H9 (cell line): ENCODE measurements at regions not wholly inside any gene's neighbourhood (a gene's known extent, or its start where the extent isn't known, plus 50 kb on each side); places are given as distances from the start of the nearest gene placed in this dataset.

ENCODE experiments used
- DNase-seq: peaks from one replicate; pipeline ENCODE4 v3.0.0-alpha.2; 2017
- H2AFZ ChIP-seq: one replicate; pipeline ENCODE4 v1.6.1; 2013; ENCODE audit warnings: mild to moderate bottlenecking, low read length, control low read depth, moderate library complexity
- H2AK5ac ChIP-seq: 2 replicates; pipeline ENCODE4 v1.6.1; 2013; ENCODE audit warnings: low read length, control low read depth, mixed read lengths; ENCODE audit not compliant: insufficient read length
- H2BK120ac ChIP-seq: one replicate; pipeline ENCODE4 v1.6.1; 2013; ENCODE audit warnings: low read depth, mild to moderate bottlenecking, low read length, control low read depth, inconsistent platforms; ENCODE audit not compliant: poor library complexity, severe bottlenecking
- H2BK12ac ChIP-seq: 2 replicates; pipeline ENCODE4 v1.6.1; 2013; ENCODE audit warnings: low read length, control low read depth, mixed read lengths, low read depth; ENCODE audit not compliant: insufficient read length
- H2BK15ac ChIP-seq: 2 replicates; pipeline ENCODE4 v1.6.1; 2013; ENCODE audit warnings: low read depth, low read length, control low read depth
- H2BK20ac ChIP-seq: one replicate; pipeline ENCODE4 v1.6.1; 2013; ENCODE audit warnings: low read depth, mild to moderate bottlenecking, low read length, control low read depth, inconsistent platforms; ENCODE audit not compliant: poor library complexity, severe bottlenecking
- H2BK5ac ChIP-seq: 2 replicates; pipeline ENCODE4 v1.6.1; 2013; ENCODE audit warnings: low read length, control low read depth, mixed read lengths; ENCODE audit not compliant: insufficient read length
- H3K14ac ChIP-seq: 2 replicates; pipeline ENCODE4 v1.6.1; 2013; ENCODE audit warnings: low read length, control low read depth; ENCODE audit not compliant: insufficient read depth
- H3K18ac ChIP-seq: 2 replicates; pipeline ENCODE4 v1.6.1; 2013; ENCODE audit warnings: low read depth, mild to moderate bottlenecking, mixed read lengths, low read length, control low read depth; ENCODE audit not compliant: insufficient read length
- H3K23ac ChIP-seq: 2 replicates; pipeline ENCODE4 v1.6.1; 2013; ENCODE audit warnings: low read length, control low read depth, mixed read lengths, low read depth; ENCODE audit not compliant: insufficient read length
- H3K23me2 ChIP-seq: 2 replicates; pipeline ENCODE4 v1.6.1; 2013; ENCODE audit warnings: low read depth, mild to moderate bottlenecking, mixed read lengths, low read length, control low read depth; ENCODE audit not compliant: insufficient read length, poor library complexity, severe bottlenecking
- H3K27ac ChIP-seq: 2 replicates; pipeline ENCODE4 v1.5.1; 2013; ENCODE audit warnings: low read length, control low read depth, mixed read lengths, low read depth; ENCODE audit not compliant: insufficient read length
- H3K27me3 ChIP-seq: 2 replicates; pipeline ENCODE4 v1.6.1; 2013; ENCODE audit warnings: low read length, control low read depth, inconsistent platforms; ENCODE audit not compliant: insufficient read depth
- H3K4ac ChIP-seq: 2 replicates; pipeline ENCODE4 v1.6.1; 2013; ENCODE audit warnings: low read depth, mild to moderate bottlenecking, control low read depth, inconsistent platforms, low read length, moderate library complexity
- H3K4me1 ChIP-seq: 2 replicates; pipeline ENCODE4 v1.6.1; 2013; ENCODE audit warnings: low read length, control low read depth, inconsistent platforms; ENCODE audit not compliant: insufficient read depth
- H3K4me2 ChIP-seq: 2 replicates; pipeline ENCODE4 v1.6.1; 2013; ENCODE audit warnings: low read length, control low read depth, mixed read lengths; ENCODE audit not compliant: insufficient read length, insufficient read depth
- H3K56ac ChIP-seq: 2 replicates; pipeline ENCODE4 v1.6.1; 2013; ENCODE audit warnings: low read depth, mild to moderate bottlenecking, mixed read lengths, low read length, control low read depth; ENCODE audit not compliant: insufficient read length
- H3K79me1 ChIP-seq: 2 replicates; pipeline ENCODE4 v1.6.1; 2013; ENCODE audit warnings: low read depth, mild to moderate bottlenecking, moderate library complexity, low read length, control low read depth, inconsistent platforms; ENCODE audit not compliant: insufficient read depth, poor library complexity, severe bottlenecking
- H3K79me2 ChIP-seq: 2 replicates; pipeline ENCODE4 v1.6.1; 2013; ENCODE audit warnings: low read length, control low read depth, inconsistent platforms; ENCODE audit not compliant: insufficient read depth
- H3K9ac ChIP-seq: 2 replicates; pipeline ENCODE4 v1.6.1; 2013; ENCODE audit warnings: low read length, control low read depth, mixed read lengths; ENCODE audit not compliant: insufficient read length; ENCODE audit errors: extremely low read depth
- H3K9me3 ChIP-seq: one replicate; pipeline ENCODE4 v1.6.1; 2013; ENCODE audit warnings: low read depth, low read length, inconsistent platforms; ENCODE audit not compliant: control insufficient read depth
- H3T11ph ChIP-seq: one replicate; pipeline ENCODE4 v1.6.1; 2013; ENCODE audit warnings: mild to moderate bottlenecking, low read length, control low read depth, inconsistent platforms
- H4K20me1 ChIP-seq: one replicate; pipeline ENCODE4 v1.6.1; 2013; ENCODE audit not compliant: control insufficient read depth, insufficient read length, insufficient read depth
- H4K5ac ChIP-seq: 2 replicates; pipeline ENCODE4 v1.6.1; 2013; ENCODE audit warnings: low read depth, mild to moderate bottlenecking, mixed read lengths, low read length, control low read depth; ENCODE audit not compliant: insufficient read length
- H4K8ac ChIP-seq: replicated peaks from 2 replicates; pipeline ENCODE4 v1.6.1; 2013; ENCODE audit warnings: low read length, control low read depth, mixed read lengths, low read depth; ENCODE audit not compliant: insufficient read length
- H4K91ac ChIP-seq: 2 replicates; pipeline ENCODE4 v1.6.1; 2013; ENCODE audit warnings: low read depth, mild to moderate bottlenecking, moderate library complexity, mixed read lengths, low read length, control low read depth; ENCODE audit not compliant: insufficient read length
- H3K27ac Mint-ChIP-seq, 3 experiments: 2 replicates in 2 of 3; 3 replicates in 1 of 3; pipeline ENCODE4 v1.8.0; 2020 to 2021; ENCODE audit warnings: mixed read lengths in 3 of 3, mild to moderate bottlenecking in 1 of 3, moderate library complexity in 1 of 3
- H3K27me3 Mint-ChIP-seq: 2 replicates; pipeline ENCODE4 v1.8.0; 2021; ENCODE audit warnings: low read depth, mild to moderate bottlenecking, moderate library complexity, mixed read lengths
- H3K36me3 Mint-ChIP-seq, 3 experiments: 2 replicates in 2 of 3; 3 replicates in 1 of 3; pipeline ENCODE4 v1.8.0; 2020 to 2021; ENCODE audit warnings: low read depth in 3 of 3, mixed read lengths in 3 of 3; ENCODE audit not compliant: insufficient read depth in 1 of 3
- H3K4me1 Mint-ChIP-seq, 2 experiments: 2 replicates each; pipeline ENCODE4 v1.8.0; 2020; ENCODE audit warnings: mixed read lengths in 2 of 2
- H3K4me3 Mint-ChIP-seq, 2 experiments: 2 replicates in 1 of 2; 3 replicates in 1 of 2; pipeline ENCODE4 v1.8.0; 2020 to 2021; ENCODE audit warnings: mild to moderate bottlenecking in 2 of 2, mixed read lengths in 2 of 2, moderate library complexity in 1 of 2
- H3K9me3 Mint-ChIP-seq, 2 experiments: 2 replicates in 1 of 2; 3 replicates in 1 of 2; pipeline ENCODE4 v1.8.0; 2020; ENCODE audit warnings: mild to moderate bottlenecking in 2 of 2, mixed read lengths in 2 of 2, moderate library complexity in 1 of 2
- CTCF ChIP-seq: fragments of 200-600 bp; sonication (generic); conservative IDR thresholded peaks from 3 replicates; pipeline ENCODE4 v1.8.0; 2021; ENCODE audit warnings: antibody characterized with exemption, mild to moderate bottlenecking
- WGBS: extraction: QIAGEN DNeasy Blood & Tissue Kit; methylation state at CpG from one replicate; pipeline ENCODE4 v1.1.7; 2013; ENCODE audit warnings: missing lambda C conversion rate, low lambda C conversion rate, mixed read lengths; ENCODE audit not compliant: insufficient read length; ENCODE audit errors: extremely low coverage; 5-methylcytosine and 5-hydroxymethylcytosine counted together

GRCh38 chr14:83757916-83758315 is 1772.0 kb upstream of the FLRT2 start:
- TF ChIP-seq CTCF = no peak
- H4K5ac ChIP-seq = no peak overlapping the region
- H4K20me1 ChIP-seq = no peaks in the 10 kb centered on the region
- H3K79me1 ChIP-seq = no peaks in the 10 kb centered on the region
- no peak overlapping the region for H2BK12ac ChIP-seq
- Mint-ChIP-seq H3K36me3 (no peaks in the 10 kb centered on the region), H3K27me3 (no peaks in the 10 kb centered on the region), H3K9me3 (no peaks in the 10 kb centered on the region), H3K27ac (no peak overlapping the region), H3K4me3 (no peak overlapping the region), H3K4me1 (no peaks in the 10 kb centered on the region)
- H2BK15ac ChIP-seq = no peak overlapping the region
- no peaks in the 10 kb centered on the region for H3K79me2 ChIP-seq
- H3K27ac ChIP-seq = no peak overlapping the region
- H4K8ac ChIP-seq = no peak overlapping the region
- no peak overlapping the region for H3K56ac ChIP-seq
- H3K4me2 ChIP-seq = no peak overlapping the region
- no peak overlapping the region for H2AFZ ChIP-seq
- H3K27me3 ChIP-seq = no peaks in the 10 kb centered on the region
- no peak for DNase-seq
- H3K9ac ChIP-seq = no peak overlapping the region
- H3K18ac ChIP-seq = no peak overlapping the region
- no peak overlapping the region for H3K23ac ChIP-seq
- WGBS = no CpG with 5 or more reads among the region's 3 CpGs
- H2BK120ac ChIP-seq = no peak overlapping the region
- H2BK20ac ChIP-seq = no peak overlapping the region
- no peak overlapping the region for H2BK5ac ChIP-seq
- no peaks in the 10 kb centered on the region for H3K23me2 ChIP-seq
- no peak overlapping the region for H4K91ac ChIP-seq
- no peak overlapping the region for H3K14ac ChIP-seq
- H3K4ac ChIP-seq = no peak overlapping the region
- H3K9me3 ChIP-seq = no peaks in the 10 kb centered on the region
- H2AK5ac ChIP-seq = no peak overlapping the region
- H3K4me1 ChIP-seq = no peaks in the 10 kb centered on the region
- no peak overlapping the region for H3T11ph ChIP-seq
